ENCODE measurements at regions not wholly inside any gene's neighbourhood (a gene's known extent, or its start where the extent isn't known, plus 50 kb on each side); places are given as distances from the start of the nearest gene placed in this dataset.

DNA sequence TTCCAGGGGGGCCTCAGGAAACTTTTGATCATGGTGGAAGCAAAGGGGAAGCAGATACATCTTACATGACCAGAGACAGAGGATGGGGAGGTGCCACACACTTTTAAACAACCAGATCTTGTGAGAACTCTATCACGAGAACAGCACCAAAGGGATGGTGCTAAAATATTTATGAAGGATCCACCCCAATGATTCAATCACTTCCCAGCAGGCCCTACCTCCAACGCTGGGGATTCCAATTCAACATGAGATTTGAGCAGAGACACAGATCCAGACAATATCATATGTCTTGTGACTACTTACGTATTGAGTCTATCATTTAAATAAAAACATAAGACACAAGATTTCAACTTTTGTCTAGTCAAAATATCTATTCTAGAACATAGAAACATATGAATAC, 351.9 kb downstream of the EPM2A start:
- Histone ChIP-seq H3K4me3 (ENCODE audit: low read depth, low read length) (no peak overlapping the region), H3K9me3 (ENCODE audit: control insufficient read depth in 2 of 2, low read length in 2 of 2) (no peaks in the 10 kb centered on the region), H3K27me3 (ENCODE audit: control insufficient read depth, insufficient read depth, low read length) (no peaks in the 10 kb centered on the region), H3K36me3 (ENCODE audit: control insufficient read depth, insufficient read depth, low read length) (no peaks in the 10 kb centered on the region), H3K27ac (ENCODE audit: insufficient read depth, low read length, poor library complexity, severe bottlenecking) (no peak overlapping the region), H3K4me1 (ENCODE audit: control insufficient read depth, insufficient read depth, low read length, poor library complexity, severe bottlenecking) (no peaks in the 10 kb centered on the region)
- no peak overlapping the region for H3K27ac Mint-ChIP-seq
- no peaks in the 10 kb centered on the region for H3K4me1 Mint-ChIP-seq
- no peaks in the 10 kb centered on the region for H3K27me3 Mint-ChIP-seq
- H3K36me3 Mint-ChIP-seq = no peaks in the 10 kb centered on the region
- ATAC-seq (ENCODE audit: low read depth in 2 of 2) (no peak), DNase-seq (no peak)
- no peak overlapping the region for H3K4me3 Mint-ChIP-seq
- peaks cover 0 to 3% (median 0%) of the 10 kb centered on the region in 7 donors for H3K9me3 Mint-ChIP-seq

GRCh38 chr6:145384503-145384902, 350.8 kb downstream of the EPM2A start:
- Histone ChIP-seq H3K27ac (ENCODE audit: insufficient read depth, low read length, poor library complexity, severe bottlenecking) (no peak overlapping the region), H3K4me1 (ENCODE audit: control insufficient read depth, insufficient read depth, low read length, poor library complexity, severe bottlenecking) (no peaks in the 10 kb centered on the region), H3K4me3 (ENCODE audit: low read depth, low read length) (no peak overlapping the region), H3K9me3 (ENCODE audit: control insufficient read depth in 2 of 2, low read length in 2 of 2) (no peaks in the 10 kb centered on the region), H3K27me3 (ENCODE audit: control insufficient read depth, insufficient read depth, low read length) (no peaks in the 10 kb centered on the region), H3K36me3 (ENCODE audit: control insufficient read depth, insufficient read depth, low read length) (no peaks in the 10 kb centered on the region)
- no peak overlapping the region for H3K4me3 Mint-ChIP-seq
- no peaks in the 10 kb centered on the region for H3K27me3 Mint-ChIP-seq
- H3K4me1 Mint-ChIP-seq = no peaks in the 10 kb centered on the region
- H3K9me3 Mint-ChIP-seq = peaks cover 0 to 3% (median 0%) of the 10 kb centered on the region in 7 donors
- ATAC-seq (ENCODE audit: low read depth in 2 of 2) (no peak), DNase-seq (no peak)
- H3K36me3 Mint-ChIP-seq = no peaks in the 10 kb centered on the region
- H3K27ac Mint-ChIP-seq = no peak overlapping the region

DNA sequence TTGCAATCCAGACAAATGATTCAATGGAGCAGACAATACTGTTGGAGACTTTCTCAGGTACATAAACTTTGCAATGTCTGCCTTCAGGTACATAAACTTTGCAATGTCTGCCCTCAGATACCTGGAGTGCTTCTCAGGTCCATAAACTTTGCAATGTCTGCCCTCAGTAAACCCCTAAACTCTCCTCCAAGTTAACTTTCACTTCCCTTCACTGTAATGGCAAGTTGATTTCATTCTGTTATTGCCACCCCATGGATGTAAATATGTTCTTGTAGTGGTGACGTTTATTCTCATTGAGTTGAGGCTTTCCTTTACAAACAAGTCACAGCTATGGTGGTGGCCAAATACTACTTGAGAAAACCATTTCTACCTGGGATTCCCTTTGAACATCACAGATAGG, 338.8 kb downstream of the EPM2A start:
- H3K27ac Mint-ChIP-seq = no peak overlapping the region
- Histone ChIP-seq H3K27me3 (ENCODE audit: control insufficient read depth, insufficient read depth, low read length) (no peaks in the 10 kb centered on the region), H3K36me3 (ENCODE audit: control insufficient read depth, insufficient read depth, low read length) (no peaks in the 10 kb centered on the region), H3K4me1 (ENCODE audit: control insufficient read depth, insufficient read depth, low read length, poor library complexity, severe bottlenecking) (no peaks in the 10 kb centered on the region), H3K9me3 (ENCODE audit: control insufficient read depth in 2 of 2, low read length in 2 of 2) (no peaks in the 10 kb centered on the region), H3K27ac (ENCODE audit: insufficient read depth, low read length, poor library complexity, severe bottlenecking) (no peak overlapping the region), H3K4me3 (ENCODE audit: low read depth, low read length) (no peak overlapping the region)
- no peak for ATAC-seq (ENCODE audit: low read depth in 2 of 2)
- DNase-seq = no peak
- no peaks in the 10 kb centered on the region for H3K4me1 Mint-ChIP-seq
- H3K36me3 Mint-ChIP-seq = no peaks in the 10 kb centered on the region
- peaks cover 0 to 7% (median 2%) of the 10 kb centered on the region in 7 donors for H3K9me3 Mint-ChIP-seq
- H3K4me3 Mint-ChIP-seq = no peak overlapping the region
- no peaks in the 10 kb centered on the region for H3K27me3 Mint-ChIP-seq

GRCh38 chr6:145400508-145400907, 334.8 kb downstream of the EPM2A start:
- Histone ChIP-seq H3K9me3 (ENCODE audit: control insufficient read depth in 2 of 2, low read length in 2 of 2) (no peaks in the 10 kb centered on the region), H3K4me1 (ENCODE audit: control insufficient read depth, insufficient read depth, low read length, poor library complexity, severe bottlenecking) (no peaks in the 10 kb centered on the region), H3K4me3 (ENCODE audit: low read depth, low read length) (no peak overlapping the region), H3K27ac (ENCODE audit: insufficient read depth, low read length, poor library complexity, severe bottlenecking) (no peak overlapping the region), H3K27me3 (ENCODE audit: control insufficient read depth, insufficient read depth, low read length) (peaks cover 2% of the 10 kb centered on the region), H3K36me3 (ENCODE audit: control insufficient read depth, insufficient read depth, low read length) (no peaks in the 10 kb centered on the region)
- no peak overlapping the region for H3K4me3 Mint-ChIP-seq
- no peak overlapping the region for H3K27ac Mint-ChIP-seq
- DNase-seq = no peak
- ATAC-seq (ENCODE audit: low read depth in 2 of 2) = no peak
- no peaks in the 10 kb centered on the region for H3K36me3 Mint-ChIP-seq
- H3K4me1 Mint-ChIP-seq = no peaks in the 10 kb centered on the region
- no peaks in the 10 kb centered on the region for H3K27me3 Mint-ChIP-seq
- peaks cover 0 to 1% (median 0%) of the 10 kb centered on the region in 7 donors for H3K9me3 Mint-ChIP-seq

DNA sequence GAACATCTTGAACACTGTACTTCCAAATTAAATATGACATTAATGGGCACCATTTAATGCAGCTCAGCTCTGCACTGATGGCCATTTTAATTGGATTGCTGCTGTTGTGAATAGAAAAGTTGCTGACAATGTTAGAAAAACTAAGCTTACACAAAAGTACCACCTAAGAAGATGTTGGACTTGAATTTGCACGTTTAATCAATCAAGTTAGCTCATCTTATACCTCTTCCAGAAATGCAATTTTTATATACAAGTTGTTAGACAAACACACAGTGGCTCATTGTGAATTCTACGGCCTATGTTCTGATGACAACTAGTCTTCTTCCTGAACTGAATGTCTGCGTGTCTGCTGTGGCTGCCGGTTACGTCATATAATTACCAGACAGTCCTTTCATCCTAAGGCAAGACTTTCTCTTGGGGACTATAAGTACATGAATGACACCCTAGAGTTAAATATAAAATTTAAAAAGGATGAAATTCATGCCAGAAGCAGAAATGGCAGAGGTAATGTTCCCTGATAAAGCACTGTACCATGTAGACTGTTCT, 330.2 kb downstream of the EPM2A start:
- no peaks in the 10 kb centered on the region for H3K9me3 ChIP-seq (ENCODE audit: control insufficient read depth in 2 of 2, low read length in 2 of 2)
- no peak overlapping the region for H3K4me3 Mint-ChIP-seq
- H3K27ac Mint-ChIP-seq = no peak overlapping the region

GRCh38 chr6:145406783-145407182, 328.5 kb downstream of the EPM2A start:
- H3K9me3 Mint-ChIP-seq = peaks cover 0 to 4% (median 2%) of the 10 kb centered on the region in 7 donors
- no peak overlapping the region for H3K27ac Mint-ChIP-seq
- Histone ChIP-seq H3K9me3 (ENCODE audit: control insufficient read depth in 2 of 2, low read length in 2 of 2) (no peaks in the 10 kb centered on the region), H3K27ac (ENCODE audit: insufficient read depth, low read length, poor library complexity, severe bottlenecking) (no peak overlapping the region), H3K4me1 (ENCODE audit: control insufficient read depth, insufficient read depth, low read length, poor library complexity, severe bottlenecking) (no peaks in the 10 kb centered on the region), H3K27me3 (ENCODE audit: control insufficient read depth, insufficient read depth, low read length) (peaks cover 2% of the 10 kb centered on the region), H3K36me3 (ENCODE audit: control insufficient read depth, insufficient read depth, low read length) (no peaks in the 10 kb centered on the region), H3K4me3 (ENCODE audit: low read depth, low read length) (no peak overlapping the region)
- H3K36me3 Mint-ChIP-seq = no peaks in the 10 kb centered on the region
- DNase-seq = no peak
- H3K27me3 Mint-ChIP-seq = no peaks in the 10 kb centered on the region
- H3K4me3 Mint-ChIP-seq = no peak overlapping the region
- no peaks in the 10 kb centered on the region for H3K4me1 Mint-ChIP-seq
- ATAC-seq (ENCODE audit: low read depth in 2 of 2) = no peak

More for the DNA sequence above, 330.2 kb downstream of the EPM2A start:
- no peak for ATAC-seq (ENCODE audit: low read depth in 2 of 2)
- no peak overlapping the region for H3K4me3 ChIP-seq (ENCODE audit: low read depth, low read length)
- H3K36me3 ChIP-seq (ENCODE audit: control insufficient read depth, insufficient read depth, low read length) = no peaks in the 10 kb centered on the region
- no peaks in the 10 kb centered on the region for H3K36me3 Mint-ChIP-seq
- H3K4me1 ChIP-seq (ENCODE audit: control insufficient read depth, insufficient read depth, low read length, poor library complexity, severe bottlenecking) = no peaks in the 10 kb centered on the region
- H3K4me1 Mint-ChIP-seq = no peaks in the 10 kb centered on the region
- peaks cover 2% of the 10 kb centered on the region for H3K27me3 ChIP-seq (ENCODE audit: control insufficient read depth, insufficient read depth, low read length)
- DNase-seq = no peak
- H3K9me3 Mint-ChIP-seq = peaks cover 0 to 4% (median 2%) of the 10 kb centered on the region in 7 donors
- no peaks in the 10 kb centered on the region for H3K27me3 Mint-ChIP-seq
- H3K27ac ChIP-seq (ENCODE audit: insufficient read depth, low read length, poor library complexity, severe bottlenecking) = no peak overlapping the region

GRCh38 chr6:145415616-145416015, 319.7 kb downstream of the EPM2A start:
- no peaks in the 10 kb centered on the region for H3K4me1 ChIP-seq (ENCODE audit: control insufficient read depth, insufficient read depth, low read length, poor library complexity, severe bottlenecking)
- no peaks in the 10 kb centered on the region for H3K27me3 ChIP-seq (ENCODE audit: control insufficient read depth, insufficient read depth, low read length)
- no peak for ATAC-seq (ENCODE audit: low read depth in 2 of 2)
- DNase-seq = no peak
- no peak overlapping the region for H3K27ac ChIP-seq (ENCODE audit: insufficient read depth, low read length, poor library complexity, severe bottlenecking)
- Mint-ChIP-seq H3K4me3 (no peak overlapping the region), H3K27me3 (peaks cover 3% of the 10 kb centered on the region), H3K4me1 (no peaks in the 10 kb centered on the region), H3K9me3 (peaks cover 0 to 5% (median 0%) of the 10 kb centered on the region in 7 donors), H3K36me3 (no peaks in the 10 kb centered on the region), H3K27ac (no peak overlapping the region)
- no peaks in the 10 kb centered on the region for H3K9me3 ChIP-seq (ENCODE audit: control insufficient read depth in 2 of 2, low read length in 2 of 2)
- no peak overlapping the region for H3K4me3 ChIP-seq (ENCODE audit: low read depth, low read length)
- H3K36me3 ChIP-seq (ENCODE audit: control insufficient read depth, insufficient read depth, low read length) = no peaks in the 10 kb centered on the region

DNA sequence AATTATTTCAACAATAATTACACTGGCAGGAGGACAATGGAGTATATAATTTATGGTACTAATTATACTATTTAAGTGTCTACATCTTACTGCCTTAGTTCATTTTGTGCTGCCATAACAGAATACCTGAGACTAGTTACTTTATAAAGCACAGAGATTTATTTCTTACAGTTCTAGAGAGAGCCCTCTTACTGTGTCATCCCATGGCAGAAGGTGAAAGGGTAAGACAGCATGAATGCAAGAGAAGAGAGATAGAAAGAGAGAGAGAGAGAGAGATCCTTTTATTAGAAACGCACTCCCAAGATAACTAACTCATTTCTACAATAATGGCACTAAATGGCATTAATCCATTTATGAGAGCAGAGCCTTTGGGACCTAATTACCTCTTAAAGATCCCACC, 314.7 kb downstream of the EPM2A start:
- H3K4me3 Mint-ChIP-seq = no peak overlapping the region
- H3K27me3 ChIP-seq (ENCODE audit: control insufficient read depth, insufficient read depth, low read length) = no peaks in the 10 kb centered on the region
- no peak for ATAC-seq (ENCODE audit: low read depth in 2 of 2)
- no peaks in the 10 kb centered on the region for H3K36me3 ChIP-seq (ENCODE audit: control insufficient read depth, insufficient read depth, low read length)
- H3K9me3 Mint-ChIP-seq = peaks cover 0 to 4% (median 0%) of the 10 kb centered on the region in 7 donors
- no peaks in the 10 kb centered on the region for H3K36me3 Mint-ChIP-seq
- no peak overlapping the region for H3K4me3 ChIP-seq (ENCODE audit: low read depth, low read length)
- H3K4me1 Mint-ChIP-seq = no peaks in the 10 kb centered on the region
- DNase-seq = no peak
- H3K27ac ChIP-seq (ENCODE audit: insufficient read depth, low read length, poor library complexity, severe bottlenecking) = no peak overlapping the region
- H3K9me3 ChIP-seq (ENCODE audit: control insufficient read depth in 2 of 2, low read length in 2 of 2) = no peaks in the 10 kb centered on the region
- no peak overlapping the region for H3K27ac Mint-ChIP-seq
- H3K27me3 Mint-ChIP-seq = peaks cover 5% of the 10 kb centered on the region
- H3K4me1 ChIP-seq (ENCODE audit: control insufficient read depth, insufficient read depth, low read length, poor library complexity, severe bottlenecking) = no peaks in the 10 kb centered on the region
